ENCODE measurements at regions not wholly inside any gene's neighbourhood (a gene's known extent, or its start where the extent isn't known, plus 50 kb on each side); places are given as distances from the start of the nearest gene placed in this dataset.

DNA sequence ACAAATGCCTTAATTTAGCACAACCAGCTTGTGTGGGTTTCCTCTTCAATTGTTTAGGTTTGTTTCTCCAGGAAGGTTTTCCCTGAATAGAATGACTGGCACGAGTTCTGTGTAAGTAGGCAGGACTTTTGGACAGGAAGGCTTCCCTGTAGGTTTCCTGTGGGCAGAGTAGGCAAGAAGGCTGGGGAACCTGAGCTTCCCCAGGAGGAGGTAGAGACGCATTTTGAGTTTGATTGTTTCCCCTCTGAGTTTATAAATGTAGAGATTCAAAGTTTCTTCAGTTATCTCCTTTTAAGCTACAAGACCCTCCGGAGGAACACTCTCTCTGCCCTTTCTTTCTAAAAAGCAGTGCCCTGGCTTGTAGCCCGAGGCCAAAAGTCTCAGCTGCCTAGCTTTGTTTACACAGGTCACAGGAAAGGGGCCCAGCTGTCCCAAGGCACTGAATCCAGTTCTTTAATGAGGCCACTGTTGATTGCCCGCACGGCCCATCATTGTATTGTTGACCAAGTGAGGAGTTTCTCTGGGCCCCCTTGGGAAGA lies 66.6 kb upstream of the RDX start (continued):
- TF ChIP-seq, protein P1, sequence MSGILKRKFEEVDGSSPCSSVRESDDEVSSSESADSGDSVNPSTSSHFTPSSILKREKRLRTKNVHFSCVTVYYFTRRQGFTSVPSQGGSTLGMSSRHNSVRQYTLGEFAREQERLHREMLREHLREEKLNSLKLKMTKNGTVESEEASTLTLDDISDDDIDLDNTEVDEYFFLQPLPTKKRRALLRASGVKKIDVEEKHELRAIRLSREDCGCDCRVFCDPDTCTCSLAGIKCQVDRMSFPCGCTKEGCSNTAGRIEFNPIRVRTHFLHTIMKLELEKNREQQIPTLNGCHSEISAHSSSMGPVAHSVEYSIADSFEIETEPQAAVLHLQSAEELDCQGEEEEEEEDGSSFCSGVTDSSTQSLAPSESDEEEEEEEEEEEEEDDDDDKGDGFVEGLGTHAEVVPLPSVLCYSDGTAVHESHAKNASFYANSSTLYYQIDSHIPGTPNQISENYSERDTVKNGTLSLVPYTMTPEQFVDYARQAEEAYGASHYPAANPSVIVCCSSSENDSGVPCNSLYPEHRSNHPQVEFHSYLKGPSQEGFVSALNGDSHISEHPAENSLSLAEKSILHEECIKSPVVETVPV (CRISPR knock-in tag; IDR thresholded peaks at IDR 0.05) = no peak
- no peak for TF ChIP-seq ZFP30 (CRISPR knock-in tag; IDR thresholded peaks at IDR 0.05)
- no peak for TF ChIP-seq GLIS3 (CRISPR knock-in tag; IDR thresholded peaks at IDR 0.05)
- TF ChIP-seq PPARA (CRISPR knock-in tag; IDR thresholded peaks at IDR 0.05; ENCODE audit: borderline replicate concordance) = no peak
- TF ChIP-seq, protein P2, sequence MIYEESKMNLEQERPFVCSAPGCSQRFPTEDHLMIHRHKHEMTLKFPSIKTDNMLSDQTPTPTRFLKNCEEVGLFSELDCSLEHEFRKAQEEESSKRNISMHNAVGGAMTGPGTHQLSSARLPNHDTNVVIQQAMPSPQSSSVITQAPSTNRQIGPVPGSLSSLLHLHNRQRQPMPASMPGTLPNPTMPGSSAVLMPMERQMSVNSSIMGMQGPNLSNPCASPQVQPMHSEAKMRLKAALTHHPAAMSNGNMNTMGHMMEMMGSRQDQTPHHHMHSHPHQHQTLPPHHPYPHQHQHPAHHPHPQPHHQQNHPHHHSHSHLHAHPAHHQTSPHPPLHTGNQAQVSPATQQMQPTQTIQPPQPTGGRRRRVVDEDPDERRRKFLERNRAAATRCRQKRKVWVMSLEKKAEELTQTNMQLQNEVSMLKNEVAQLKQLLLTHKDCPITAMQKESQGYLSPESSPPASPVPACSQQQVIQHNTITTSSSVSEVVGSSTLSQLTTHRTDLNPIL (CRISPR knock-in tag; IDR thresholded peaks at IDR 0.05; ENCODE audit: low read depth) = no peak

DNA sequence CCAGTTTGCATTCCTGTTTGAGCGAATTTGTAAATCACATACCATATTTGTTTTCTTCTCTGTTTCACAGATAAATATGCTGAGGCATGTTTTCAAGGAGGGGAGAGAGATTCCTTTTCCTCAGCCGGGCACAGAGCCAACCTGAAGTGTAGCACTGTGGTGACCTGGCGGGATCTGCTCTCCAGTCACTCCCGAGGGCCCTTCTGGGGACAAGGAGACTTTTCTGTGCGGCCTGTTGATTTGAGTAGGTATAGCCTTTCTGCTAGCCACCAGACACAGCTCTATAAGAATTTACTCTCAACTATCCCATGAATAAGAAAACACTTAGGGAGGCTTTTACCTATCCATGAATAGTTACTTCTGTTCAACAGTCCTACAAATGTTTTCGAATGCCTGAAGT lies 63.5 kb upstream of the FDX1 start:
- ATAC-seq = peak; percentile 72
- no peak for TF ChIP-seq SNAI2 (CRISPR knock-in tag; IDR thresholded peaks at IDR 0.05)
- no peak for TF ChIP-seq ARNTL (CRISPR knock-in tag; IDR thresholded peaks at IDR 0.05; ENCODE audit: borderline replicate concordance, low read depth)
- TF ChIP-seq GLIS3 (CRISPR knock-in tag; IDR thresholded peaks at IDR 0.05) = no peak
- TF ChIP-seq ZNF565 (CRISPR knock-in tag; conservative IDR thresholded peaks at IDR 0.05; ENCODE audit: low read depth) = no peak
- TF ChIP-seq ISL1 (CRISPR knock-in tag; IDR thresholded peaks at IDR 0.05) = no peak
- no peak for TF ChIP-seq BACH2 (CRISPR knock-in tag; IDR thresholded peaks at IDR 0.05; ENCODE audit: borderline replicate concordance)
- TF ChIP-seq, protein P2 (CRISPR knock-in tag; IDR thresholded peaks at IDR 0.05; ENCODE audit: low read depth) = no peak
- no peak for TF ChIP-seq TCF4 (CRISPR knock-in tag; IDR thresholded peaks at IDR 0.05; ENCODE audit: borderline replicate concordance)
- no peak for TF ChIP-seq CSDC2 (CRISPR knock-in tag; IDR thresholded peaks at IDR 0.05)

DNA sequence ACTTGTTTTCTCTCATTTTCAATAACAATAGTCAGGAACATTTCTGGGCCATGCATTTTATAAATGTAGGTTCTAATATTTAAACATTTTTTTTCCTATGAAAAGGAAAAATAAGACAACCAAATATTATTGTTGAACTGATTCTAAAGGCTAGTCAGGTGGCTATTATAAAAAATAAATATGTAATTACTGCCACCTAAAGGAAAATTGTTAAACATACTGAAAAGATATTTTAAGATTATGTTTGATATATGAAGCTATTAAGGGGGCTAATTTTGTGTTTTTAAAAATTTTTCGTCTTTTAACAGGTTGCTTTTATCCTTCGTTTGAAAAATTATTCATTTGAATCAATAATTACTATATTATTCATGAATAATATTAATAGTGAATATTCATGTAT lies 62.2 kb upstream of the FDX1 start:
- ATAC-seq = peak; percentile 33; the same call in 1 of the 3 replicates
- TF ChIP-seq ISL1 (CRISPR knock-in tag; IDR thresholded peaks at IDR 0.05) (no peak), OSR1 (CRISPR knock-in tag; IDR thresholded peaks at IDR 0.05) (no peak), TCF4 (CRISPR knock-in tag; IDR thresholded peaks at IDR 0.05; ENCODE audit: borderline replicate concordance) (no peak), RARB (CRISPR knock-in tag; IDR thresholded peaks at IDR 0.05) (no peak), CSDC2 (CRISPR knock-in tag; IDR thresholded peaks at IDR 0.05) (no peak), GLIS3 (CRISPR knock-in tag; IDR thresholded peaks at IDR 0.05) (no peak), ZFP30 (CRISPR knock-in tag; IDR thresholded peaks at IDR 0.05) (no peak), TOX (CRISPR knock-in tag; IDR thresholded peaks at IDR 0.05; ENCODE audit: borderline replicate concordance) (no peak), ZC3H10 (CRISPR knock-in tag; IDR thresholded peaks at IDR 0.05) (no peak), SNAI2 (CRISPR knock-in tag; IDR thresholded peaks at IDR 0.05) (no peak), ZFP3 (CRISPR knock-in tag; IDR thresholded peaks at IDR 0.05) (no peak), ZNF8 (CRISPR knock-in tag; IDR thresholded peaks at IDR 0.05) (no peak), ZNF70 (CRISPR knock-in tag; IDR thresholded peaks at IDR 0.05) (no peak), ZNF565 (CRISPR knock-in tag; conservative IDR thresholded peaks at IDR 0.05; ENCODE audit: low read depth) (no peak), BACH2 (CRISPR knock-in tag; IDR thresholded peaks at IDR 0.05; ENCODE audit: borderline replicate concordance) (no peak), ARNTL (CRISPR knock-in tag; IDR thresholded peaks at IDR 0.05; ENCODE audit: borderline replicate concordance, low read depth) (no peak)
- TF ChIP-seq, protein P1 (CRISPR knock-in tag; IDR thresholded peaks at IDR 0.05) = no peak
- TF ChIP-seq, protein P2 (CRISPR knock-in tag; IDR thresholded peaks at IDR 0.05; ENCODE audit: low read depth) = no peak
- TF ChIP-seq, protein P3, sequence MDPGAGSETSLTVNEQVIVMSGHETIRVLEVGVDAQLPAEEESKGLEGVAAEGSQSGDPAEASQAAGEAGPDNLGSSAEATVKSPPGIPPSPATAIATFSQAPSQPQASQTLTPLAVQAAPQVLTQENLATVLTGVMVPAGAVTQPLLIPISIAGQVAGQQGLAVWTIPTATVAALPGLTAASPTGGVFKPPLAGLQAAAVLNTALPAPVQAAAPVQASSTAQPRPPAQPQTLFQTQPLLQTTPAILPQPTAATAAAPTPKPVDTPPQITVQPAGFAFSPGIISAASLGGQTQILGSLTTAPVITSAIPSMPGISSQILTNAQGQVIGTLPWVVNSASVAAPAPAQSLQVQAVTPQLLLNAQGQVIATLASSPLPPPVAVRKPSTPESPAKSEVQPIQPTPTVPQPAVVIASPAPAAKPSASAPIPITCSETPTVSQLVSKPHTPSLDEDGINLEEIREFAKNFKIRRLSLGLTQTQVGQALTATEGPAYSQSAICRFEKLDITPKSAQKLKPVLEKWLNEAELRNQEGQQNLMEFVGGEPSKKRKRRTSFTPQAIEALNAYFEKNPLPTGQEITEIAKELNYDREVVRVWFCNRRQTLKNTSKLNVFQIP (CRISPR knock-in tag; IDR thresholded peaks at IDR 0.05; ENCODE audit: borderline replicate concordance, low read depth) = no peak

Data from SK-N-SH treated with all-trans-retinoic acid at 6 μM for 48 hours (cell line).